DMS153 (cell line): ENCODE measurements at regions not wholly inside any gene's neighbourhood (a gene's known extent, or its start where the extent isn't known, plus 50 kb on each side); places are given as distances from the start of the nearest gene placed in this dataset.

Experiments used
- DNase-seq: peaks from one replicate; lab custom pipeline; 2025; lab: John Stamatoyannopoulos, UW

- no peak for DNase-seq
Measured at GRCh38 chr1:193562121-193562520, 375.7 kb upstream of the B3GALT2 start.

GRCh38 chr1:193558491-193559028 lies 372.1 kb upstream of the B3GALT2 start:
- DNase-seq, result no peak

DNA sequence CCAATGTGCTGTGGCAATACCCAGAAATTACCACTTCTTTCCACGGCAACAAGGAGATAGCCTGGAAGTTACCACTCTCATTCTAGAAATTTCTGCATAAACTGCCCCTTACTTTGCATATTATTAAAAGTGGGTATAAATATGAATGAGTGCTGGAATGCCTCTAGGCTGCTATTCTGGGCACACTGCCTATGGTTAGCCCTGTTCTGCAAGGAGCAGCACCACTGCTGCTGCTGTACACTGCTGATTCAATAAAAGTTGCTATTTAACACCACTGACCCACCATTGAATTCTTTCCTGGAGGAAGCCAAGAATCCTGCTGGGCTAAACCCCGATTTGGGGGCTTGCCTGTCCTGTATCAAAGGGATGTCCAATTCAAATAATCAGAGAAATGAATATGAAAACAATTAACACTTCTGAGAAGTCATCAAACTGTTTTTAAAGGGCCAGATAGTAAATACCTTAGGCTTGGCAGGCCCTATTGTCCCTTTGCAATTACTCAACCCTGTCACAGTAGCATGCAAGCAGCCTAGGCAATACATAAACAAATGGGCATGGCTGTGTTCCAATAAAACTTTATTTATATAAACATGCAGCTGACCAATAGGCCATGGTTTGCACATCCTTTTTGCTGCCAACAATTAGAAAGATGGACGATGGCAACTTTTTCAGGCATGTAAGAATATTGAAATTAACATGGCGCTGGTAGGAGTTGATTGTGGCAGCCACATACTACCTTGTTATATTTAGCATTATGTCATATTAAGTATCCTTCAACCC lies 369.4 kb upstream of the B3GALT2 start:
- no peak for DNase-seq

DNA sequence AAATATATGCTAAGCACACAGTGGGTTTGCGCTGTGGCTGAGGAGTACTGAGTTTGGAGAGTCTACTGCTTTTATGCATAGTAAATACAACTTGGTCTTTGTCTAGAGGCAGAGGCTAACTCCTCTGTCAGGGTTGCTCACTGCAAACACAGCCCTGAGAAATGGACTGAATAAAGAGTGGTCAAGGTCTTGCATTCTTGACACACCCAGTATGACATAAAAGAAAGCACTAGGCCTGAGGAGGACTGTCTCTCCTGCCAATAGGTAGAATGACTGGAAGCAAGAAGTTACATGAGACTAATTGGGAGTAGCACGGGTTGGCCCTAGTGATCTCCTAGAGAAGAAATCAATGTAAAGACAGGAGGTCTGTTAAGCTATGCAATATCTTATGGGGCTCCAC lies 367.2 kb upstream of the B3GALT2 start:
- DNase-seq, result no peak

GRCh38 chr1:193552274-193552673 lies 365.9 kb upstream of the B3GALT2 start:
- DNase-seq, result no peak

DNA sequence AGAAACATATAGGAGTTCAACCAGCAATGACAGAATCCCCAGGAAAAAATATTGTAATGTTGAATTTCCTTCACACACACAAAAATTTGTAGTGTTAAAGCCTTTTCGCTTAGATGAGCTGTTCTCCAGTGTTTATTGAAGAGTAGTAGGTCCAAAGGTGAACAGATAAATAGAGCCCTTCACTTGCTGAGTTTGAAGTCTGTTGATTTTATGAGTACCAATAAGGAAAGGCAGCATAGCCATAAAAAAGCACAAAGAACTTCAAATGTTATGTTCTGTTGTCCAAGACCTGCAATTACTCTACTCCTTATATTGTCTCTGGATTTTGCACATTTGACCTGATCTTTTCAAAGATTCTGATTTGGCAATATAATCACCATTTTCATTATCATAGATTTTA lies 362.7 kb upstream of the B3GALT2 start:
- DNase-seq, result no peak

- DNase-seq, result no peak
Measured at GRCh38 chr1:193545171-193545570, 358.8 kb upstream of the B3GALT2 start.

- DNase-seq, result no peak
Measured at GRCh38 chr1:193543259-193543658, 356.8 kb upstream of the B3GALT2 start.

DNA sequence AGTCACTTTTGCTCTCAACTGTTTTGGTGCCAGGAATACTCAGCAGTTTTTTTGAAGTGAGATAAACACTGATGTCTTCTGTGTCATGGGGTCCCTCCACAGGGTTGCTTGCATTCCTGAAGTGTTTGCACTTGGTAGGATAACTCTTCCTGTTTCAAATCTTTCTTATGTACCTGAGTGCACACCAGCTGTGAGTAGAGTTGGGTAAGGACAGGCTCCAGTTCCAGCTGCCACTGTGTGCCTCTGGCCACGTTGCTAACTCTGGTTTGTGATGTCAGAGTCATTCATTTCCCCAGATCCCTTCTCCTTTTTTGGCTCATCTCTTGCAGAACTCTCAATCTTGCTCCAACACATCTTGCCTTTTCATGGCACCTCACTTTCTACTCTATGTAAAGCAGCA lies 356.3 kb upstream of the B3GALT2 start:
- no peak for DNase-seq

GRCh38 chr1:193540511-193540910 lies 354.1 kb upstream of the B3GALT2 start:
- no peak for DNase-seq

DNA sequence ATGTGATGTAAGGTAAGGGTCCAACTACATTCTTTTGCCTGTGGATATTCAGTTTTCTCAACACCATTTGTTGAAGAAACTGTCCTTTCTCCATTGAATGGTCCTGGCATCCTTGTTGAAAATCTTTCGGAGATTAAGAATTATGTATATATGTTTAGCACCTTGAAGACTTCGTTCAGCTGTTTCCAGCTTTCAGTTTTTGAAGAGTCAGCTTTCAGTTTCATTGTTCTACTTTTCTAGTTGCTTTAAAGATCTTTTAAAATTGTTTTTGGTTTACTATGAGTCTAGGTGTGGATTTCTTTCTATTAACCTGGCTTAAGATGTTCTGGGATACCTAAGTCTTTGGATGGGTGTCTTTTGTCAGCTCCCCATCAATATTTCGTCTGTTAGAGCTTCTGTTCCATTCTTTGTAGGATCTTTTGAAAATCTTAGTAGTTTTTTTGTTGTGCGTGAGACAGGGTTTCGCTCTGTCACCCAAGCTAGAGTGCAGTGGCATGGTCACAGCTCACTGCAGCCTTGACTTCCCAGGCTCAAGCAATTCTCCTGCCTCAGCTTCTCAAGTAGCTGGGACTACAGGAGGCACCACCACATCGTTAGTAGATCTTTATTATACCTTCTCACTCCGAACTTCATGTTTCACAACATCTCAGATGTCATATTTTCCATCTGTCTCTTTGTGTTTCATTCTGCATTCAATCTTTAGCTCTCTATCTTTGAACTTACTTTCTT lies 353.5 kb upstream of the B3GALT2 start:
- DNase-seq, result no peak

- no peak for DNase-seq
Measured at GRCh38 chr1:193538680-193539079, 352.3 kb upstream of the B3GALT2 start.

DNA sequence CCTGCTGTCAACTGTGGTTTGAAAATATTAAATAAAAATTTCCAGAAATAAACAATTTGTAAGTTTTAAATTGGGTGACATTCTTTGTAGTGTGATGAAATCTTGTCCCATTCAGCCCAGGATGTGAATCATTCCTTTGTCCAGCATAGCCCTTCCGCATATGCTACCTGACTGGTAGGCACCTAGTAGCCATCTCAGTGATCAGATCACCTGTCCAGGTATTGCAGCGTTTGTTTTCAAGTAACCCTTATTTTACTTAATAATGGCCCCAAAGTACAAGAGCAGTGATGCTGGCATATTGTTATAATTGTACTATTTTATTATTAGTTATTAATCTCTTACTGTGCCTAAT lies 351.6 kb upstream of the B3GALT2 start:
- no peak for DNase-seq

- no peak for DNase-seq
Measured at GRCh38 chr1:193537266-193538002, 351.0 kb upstream of the B3GALT2 start.

- no peak for DNase-seq
Measured at GRCh38 chr1:193533853-193534252, 347.4 kb upstream of the B3GALT2 start.

DNA sequence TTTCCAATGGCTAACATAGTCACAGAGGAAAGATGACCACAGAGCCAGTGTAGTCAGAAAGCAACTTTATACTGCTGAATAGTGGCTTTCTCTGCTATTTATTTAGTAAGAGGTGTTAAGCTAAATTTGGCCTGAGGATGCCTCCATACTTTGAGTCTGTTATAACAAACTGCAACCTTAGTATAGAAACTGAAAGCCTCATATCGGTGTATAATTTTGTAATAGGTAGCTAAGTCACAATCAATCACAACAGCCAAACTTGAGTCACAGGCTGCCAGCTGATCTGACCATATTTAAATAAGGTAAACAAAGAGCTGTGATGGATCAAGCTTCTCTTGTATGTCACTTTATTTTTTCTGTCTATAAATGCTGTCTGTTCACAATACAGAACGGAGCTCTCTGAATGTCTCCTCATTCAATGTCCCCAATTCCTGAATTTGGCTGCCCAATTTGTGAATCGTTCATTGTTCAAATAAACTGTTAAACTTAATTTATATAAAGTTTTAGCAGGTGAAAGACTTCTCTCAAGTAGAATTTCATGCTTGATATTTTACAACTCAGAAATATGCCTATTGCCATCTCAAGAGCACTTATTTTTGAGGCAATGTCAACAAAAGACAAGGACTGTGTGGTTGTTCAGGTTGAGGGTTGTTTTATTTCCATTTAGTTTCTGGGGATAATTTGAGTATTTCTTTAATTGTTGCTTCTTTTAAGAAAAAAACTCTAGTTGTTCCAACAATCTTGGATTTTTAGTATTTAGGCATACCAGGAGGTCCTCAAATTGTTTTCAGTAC lies 339.7 kb upstream of the B3GALT2 start:
- no peak for DNase-seq

GRCh38 chr1:193525411-193525810 lies 339.0 kb upstream of the B3GALT2 start:
- DNase-seq, result no peak

DNA sequence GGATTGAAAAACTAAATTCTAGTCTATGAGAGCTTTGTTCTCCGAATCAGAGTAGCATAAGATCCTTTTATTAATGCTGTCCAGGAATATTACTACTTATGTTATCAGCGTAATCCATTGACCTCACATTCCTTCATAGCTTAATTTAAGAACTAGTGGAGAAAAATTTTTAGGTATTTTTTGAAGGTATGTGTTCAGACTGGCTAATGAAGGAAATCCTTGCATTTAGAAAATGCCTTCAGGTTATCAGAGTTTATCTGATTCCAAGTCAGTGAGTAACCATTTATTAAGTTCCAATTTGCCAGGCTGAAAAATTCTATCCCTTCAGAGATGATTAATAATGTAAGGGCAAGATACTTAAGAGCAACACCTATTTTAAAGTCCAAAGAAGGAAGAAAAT lies 338.2 kb upstream of the B3GALT2 start:
- no peak for DNase-seq

DNA sequence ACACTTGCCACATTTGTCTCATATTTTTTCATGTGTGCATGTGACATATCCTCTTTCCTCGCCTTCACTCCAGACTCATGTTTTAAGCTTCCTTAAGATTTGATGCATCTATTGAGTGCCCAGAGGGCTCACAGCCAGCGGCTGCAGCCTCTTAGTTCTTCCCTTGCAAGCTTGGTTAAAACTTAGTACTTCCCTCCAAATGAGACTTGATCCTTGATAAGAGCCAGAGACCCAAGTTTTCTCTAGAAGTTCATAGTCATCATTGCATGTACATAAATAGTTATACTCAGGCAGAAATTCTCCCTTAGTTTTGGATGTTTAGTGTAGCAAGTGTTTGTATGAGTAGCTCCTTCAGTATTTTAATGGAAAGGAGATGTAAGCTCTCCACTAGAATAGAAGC lies 337.6 kb upstream of the B3GALT2 start:
- no peak for DNase-seq

GRCh38 chr1:193520472-193520871 lies 334.1 kb upstream of the B3GALT2 start:
- no peak for DNase-seq

GRCh38 chr1:193519922-193520321 lies 333.5 kb upstream of the B3GALT2 start:
- no peak for DNase-seq
